Colonic mucosa (tissue), 4 donors: ENCODE measurements at regions not wholly inside any gene's neighbourhood (a gene's known extent, or its start where the extent isn't known, plus 50 kb on each side); places are given as distances from the start of the nearest gene placed in this dataset.

Experiments used
- DNase-seq: peaks from one replicate; pipeline ENCODE4 v3.0.0-alpha.2; 2020
- H3K27ac ChIP-seq: fragments of 200-600 bp; one replicate; pipeline ENCODE4 v1.8.0; 2021
- H3K27me3 ChIP-seq: fragments of 200-600 bp; one replicate; pipeline ENCODE4 v1.8.0; 2021
- H3K36me3 ChIP-seq: fragments of 200-600 bp; one replicate; pipeline ENCODE4 v1.8.0; 2021
- H3K4me1 ChIP-seq: fragments of 200-600 bp; one replicate; pipeline ENCODE4 v1.8.0; 2021; ENCODE audit warnings: mild to moderate bottlenecking
- H3K4me3 ChIP-seq: fragments of 200-600 bp; one replicate; pipeline ENCODE4 v1.8.0; 2021
- H3K9ac ChIP-seq, 2 donors: one replicate each; pipeline ENCODE4 v1.7.0; 2013; ENCODE audit warnings: control low read depth in 2 of 2, low read depth in 2 of 2, low read length in 2 of 2
- H3K9me3 ChIP-seq: fragments of 200-600 bp; one replicate; pipeline ENCODE4 v1.8.0; 2021
- intact Hi-C: fragments of 100-400 bp; cut with DNase I; formaldehyde crosslinking; loops from one replicate; pipeline ENCODE4 v1.14.1; 2022
- TF ChIP-seq, protein P1 (sequence below): fragments of 200-600 bp; IDR thresholded peaks from one replicate; pipeline ENCODE4 v1.8.0; 2022; ENCODE audit warnings: antibody characterized with exemption, mild to moderate bottlenecking
- donor health status: healthy.
- donor health status: DM: no; HTN: no; CAD: no.
- donor health status: DM: no; HTN: no; CAD: no.

DNA sequence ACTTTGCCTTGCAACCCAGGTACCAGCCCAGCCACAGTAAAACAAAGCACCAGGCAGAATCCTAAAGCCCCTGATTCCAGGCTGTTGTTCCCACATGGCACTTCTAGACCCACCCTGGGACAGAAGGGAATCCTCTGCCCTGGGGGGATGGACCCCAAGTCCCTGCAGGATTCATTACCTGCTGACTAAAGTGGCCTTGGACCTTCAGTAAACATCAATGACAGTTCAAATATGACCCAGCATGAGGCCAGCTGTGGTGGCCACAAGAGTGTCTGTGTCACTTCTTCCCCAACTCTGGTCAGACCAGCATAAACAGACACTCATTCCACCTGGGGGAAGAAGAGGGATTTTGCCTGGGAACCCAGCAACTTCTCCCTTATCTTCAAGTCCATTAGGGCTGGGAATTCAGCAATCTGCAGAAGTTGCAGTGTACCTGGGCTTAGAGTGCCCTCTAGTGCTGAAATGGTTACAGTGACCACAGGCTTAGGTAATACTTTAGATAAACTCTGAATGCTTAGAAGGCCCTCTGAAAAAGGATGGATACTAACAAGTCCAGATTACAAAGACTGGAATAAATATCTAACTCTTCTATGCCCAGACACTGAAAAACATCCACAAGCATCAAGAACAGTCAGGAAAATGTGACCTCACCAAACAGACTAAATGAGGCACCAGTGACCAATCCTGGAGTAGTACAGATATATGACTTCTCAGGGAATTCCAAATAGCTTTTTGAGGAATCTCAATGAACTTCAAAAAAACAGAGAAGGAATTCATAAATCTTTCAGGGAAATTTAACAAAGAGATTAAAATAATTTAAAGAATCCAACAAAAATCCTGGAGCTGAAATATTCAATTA, 108.5 kb upstream of the TMEM168 start:
- TF ChIP-seq, protein P1, sequence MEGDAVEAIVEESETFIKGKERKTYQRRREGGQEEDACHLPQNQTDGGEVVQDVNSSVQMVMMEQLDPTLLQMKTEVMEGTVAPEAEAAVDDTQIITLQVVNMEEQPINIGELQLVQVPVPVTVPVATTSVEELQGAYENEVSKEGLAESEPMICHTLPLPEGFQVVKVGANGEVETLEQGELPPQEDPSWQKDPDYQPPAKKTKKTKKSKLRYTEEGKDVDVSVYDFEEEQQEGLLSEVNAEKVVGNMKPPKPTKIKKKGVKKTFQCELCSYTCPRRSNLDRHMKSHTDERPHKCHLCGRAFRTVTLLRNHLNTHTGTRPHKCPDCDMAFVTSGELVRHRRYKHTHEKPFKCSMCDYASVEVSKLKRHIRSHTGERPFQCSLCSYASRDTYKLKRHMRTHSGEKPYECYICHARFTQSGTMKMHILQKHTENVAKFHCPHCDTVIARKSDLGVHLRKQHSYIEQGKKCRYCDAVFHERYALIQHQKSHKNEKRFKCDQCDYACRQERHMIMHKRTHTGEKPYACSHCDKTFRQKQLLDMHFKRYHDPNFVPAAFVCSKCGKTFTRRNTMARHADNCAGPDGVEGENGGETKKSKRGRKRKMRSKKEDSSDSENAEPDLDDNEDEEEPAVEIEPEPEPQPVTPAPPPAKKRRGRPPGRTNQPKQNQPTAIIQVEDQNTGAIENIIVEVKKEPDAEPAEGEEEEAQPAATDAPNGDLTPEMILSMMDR = peak; percentile 75
- Histone ChIP-seq H3K4me1 (no peaks in the 10 kb centered on the region), H3K9ac (no peak overlapping the region), H3K36me3 (no peaks in the 10 kb centered on the region), H3K4me3 (no peak overlapping the region), H3K27me3 (no peaks in the 10 kb centered on the region), H3K9me3 (no peaks in the 10 kb centered on the region), H3K27ac (no peak overlapping the region)
- DNase-seq = peak; percentile 71
- intact Hi-C loops = no loop called here

- Histone ChIP-seq H3K4me1 (no peaks in the 10 kb centered on the region), H3K9ac (no peak overlapping the region), H3K27ac (no peak overlapping the region), H3K27me3 (no peaks in the 10 kb centered on the region), H3K9me3 (no peaks in the 10 kb centered on the region), H3K36me3 (no peaks in the 10 kb centered on the region), H3K4me3 (no peak overlapping the region)
- intact Hi-C loops = no loop called here
- no peak for DNase-seq
- TF ChIP-seq, protein P1 = no peak
These were observed 107.7 kb upstream of the TMEM168 start for GRCh38 chr7:112897839-112898431.

DNA sequence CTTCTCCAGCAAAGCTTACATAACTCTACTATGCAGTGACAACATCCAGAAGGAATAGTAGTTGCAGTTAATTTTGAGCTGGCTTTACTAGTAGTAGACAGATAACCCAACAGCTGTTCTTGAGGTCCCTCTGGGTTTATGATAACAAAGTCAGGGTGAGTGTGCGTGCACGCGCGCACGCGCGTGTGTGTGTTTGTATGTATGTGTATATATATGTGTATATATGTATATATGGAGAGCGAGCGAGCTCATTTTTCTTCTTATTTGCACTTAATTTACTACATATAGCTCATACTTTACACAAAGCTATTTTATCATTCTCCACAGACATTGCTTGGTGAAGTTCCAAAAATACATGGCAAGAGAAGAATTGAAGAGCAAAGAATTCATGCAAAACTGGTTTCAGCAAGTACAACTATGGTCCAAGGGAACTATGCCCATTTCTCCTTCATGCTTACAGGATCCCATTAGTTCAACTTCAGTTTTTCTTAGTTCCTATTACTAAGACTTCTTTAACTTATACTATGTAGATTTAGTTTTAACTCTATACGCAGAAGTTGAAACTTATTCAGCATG, 105.9 kb upstream of the TMEM168 start:
- no peak overlapping the region for H3K27ac ChIP-seq
- H3K9me3 ChIP-seq = no peaks in the 10 kb centered on the region
- intact Hi-C loops = no loop called here
- no peaks in the 10 kb centered on the region for H3K36me3 ChIP-seq
- H3K27me3 ChIP-seq = no peaks in the 10 kb centered on the region
- TF ChIP-seq, protein P1 = no peak
- no peaks in the 10 kb centered on the region for H3K4me1 ChIP-seq
- H3K9ac ChIP-seq = no peak overlapping the region
- no peak for DNase-seq
- H3K4me3 ChIP-seq = no peak overlapping the region

- Histone ChIP-seq H3K4me3 (no peak overlapping the region), H3K9me3 (no peaks in the 10 kb centered on the region), H3K27me3 (no peaks in the 10 kb centered on the region), H3K9ac (no peak overlapping the region), H3K27ac (no peak overlapping the region), H3K4me1 (no peaks in the 10 kb centered on the region), H3K36me3 (no peaks in the 10 kb centered on the region)
- intact Hi-C loops = no loop called here
- no peak for DNase-seq
- TF ChIP-seq, protein P1 = no peak
These were observed 102.1 kb upstream of the TMEM168 start for GRCh38 chr7:112892263-112892662.

DNA sequence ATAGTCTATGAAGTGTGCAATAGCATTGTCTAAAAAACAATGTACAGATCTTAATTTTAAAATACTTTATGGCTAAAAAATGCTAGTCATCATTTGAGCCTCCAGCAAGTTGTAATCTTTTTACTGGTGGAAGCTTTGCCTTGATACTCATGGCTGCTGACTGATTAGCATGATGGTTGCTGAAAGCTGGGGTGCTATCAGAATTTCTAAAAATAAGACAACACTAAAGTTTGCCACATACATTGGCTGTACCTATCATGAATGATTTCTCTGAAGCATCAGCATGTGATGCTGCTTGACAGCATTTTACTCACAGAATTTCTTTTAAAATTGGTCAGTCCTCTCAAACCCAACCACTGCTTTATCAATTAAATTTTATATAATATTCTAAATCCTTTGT, 101.5 kb upstream of the TMEM168 start:
- no peak overlapping the region for H3K9ac ChIP-seq
- no peaks in the 10 kb centered on the region for H3K4me1 ChIP-seq
- TF ChIP-seq, protein P1 = no peak
- no peak overlapping the region for H3K27ac ChIP-seq
- H3K36me3 ChIP-seq = no peaks in the 10 kb centered on the region
- no peaks in the 10 kb centered on the region for H3K9me3 ChIP-seq
- no peaks in the 10 kb centered on the region for H3K27me3 ChIP-seq
- DNase-seq = no peak
- H3K4me3 ChIP-seq = no peak overlapping the region
- intact Hi-C loops = no loop called here
